Right lobe of liver (tissue), 6 donors: ENCODE measurements at regions not wholly inside any gene's neighbourhood (a gene's known extent, or its start where the extent isn't known, plus 50 kb on each side); places are given as distances from the start of the nearest gene placed in this dataset.

ENCODE experiments used
- ATAC-seq, 4 donors: fragments of 200-7000 bp; cut with Tn5 transposase; one replicate each; pipeline ENCODE4 v1.9.1; 2020; ENCODE audit warnings: mild to moderate bottlenecking in 4 of 4, moderate library complexity in 4 of 4
- DNase-seq, 3 donors: peaks; one replicate each; pipeline ENCODE4 v3.0.0-alpha.2; 2020
- H3K27ac ChIP-seq, 3 donors: fragments of 200-600 bp; one replicate each; pipeline ENCODE4 v1.8.0; 2022
- H3K27me3 ChIP-seq, 2 donors: fragments of 200-600 bp; one replicate each; pipeline ENCODE4 v1.8.0; 2022
- H3K36me3 ChIP-seq, 4 donors: fragments of 200-600 bp; sonication (generic) in 1 of 4; one replicate each; pipeline versions ENCODE4 v1.5.1 to v1.8.0; 2017 to 2022; ENCODE audit warnings: control low read depth in 1 of 4
- H3K4me1 ChIP-seq, 4 donors: fragments of 200-600 bp; sonication (generic) in 1 of 4; one replicate each; pipeline versions ENCODE4 v1.5.1 to v1.8.0; 2017 to 2022; ENCODE audit warnings: control low read depth in 1 of 4
- H3K4me3 ChIP-seq, 3 donors: fragments of 200-600 bp; one replicate each; pipeline ENCODE4 v1.8.0; 2022
- H3K9me3 ChIP-seq, 4 donors: fragments of 200-600 bp; sonication (generic) in 1 of 4; one replicate each; pipeline versions ENCODE4 v1.5.1 to v1.8.0; 2017 to 2022; ENCODE audit warnings: control low read depth in 1 of 4
- CTCF ChIP-seq, 4 donors: fragments of 200-600 bp in 3 of 4; fragments of 450-650 bp in 1 of 4; IDR thresholded peaks; one replicate each; pipeline versions ENCODE4 v1.5.1 to v1.8.0; 2016 to 2022; ENCODE audit warnings: antibody characterized with exemption in 4 of 4, mild to moderate bottlenecking in 2 of 4
- POLR2A ChIP-seq: fragments of 450-650 bp; IDR thresholded peaks from one replicate; pipeline ENCODE4 v1.6.1; 2017; ENCODE audit warnings: antibody characterized with exemption, mild to moderate bottlenecking
- WGBS: methylation state at CpG from one replicate; pipeline ENCODE4 v1.1.6; 2018; ENCODE audit warnings: low coverage, low lambda C conversion rate; ENCODE audit not compliant: insufficient coverage; ENCODE audit errors: missing lambda C conversion rate; 5-methylcytosine and 5-hydroxymethylcytosine counted together
- intact Hi-C, 2 donors: fragments of 100-400 bp; cut with DNase I; formaldehyde crosslinking; loops; one replicate each; pipeline versions ENCODE4 v1.11.2 to v1.14.1; 2022
- donor health status: DM: no; HTN: yes; CAD: no.
- donor health status: DM: no; HTN: no; CAD: no.
- donor health status: DM: no; HTN: no; CAD: no.
- donor health status: DM: no; HTN: yes; CAD: no.
- donor health status: DM: no; HTN: yes; CAD: no.

- H3K4me1 ChIP-seq: no peaks in the 10 kb centered on the region
- intact Hi-C loops: no loop called here
- WGBS: 14% methylated on average over 1 of the region's 1 CpG
- ATAC-seq (no peak), DNase-seq (no peak)
- TF ChIP-seq CTCF (IDR thresholded peaks at IDR 0.05): no peak
- no peak for TF ChIP-seq POLR2A
- H3K4me3 ChIP-seq: no peak overlapping the region
- no peaks in the 10 kb centered on the region for H3K27me3 ChIP-seq
- H3K36me3 ChIP-seq: no peaks in the 10 kb centered on the region
- no peaks in the 10 kb centered on the region for H3K9me3 ChIP-seq
- no peak overlapping the region for H3K27ac ChIP-seq
Measured at GRCh38 chr4:106718548-106718947, 317.6 kb downstream of the DKK2 start.

GRCh38 chr4:106717091-106717490 lies 319.0 kb downstream of the DKK2 start:
- Histone ChIP-seq H3K4me1 (no peaks in the 10 kb centered on the region), H3K27me3 (no peaks in the 10 kb centered on the region), H3K36me3 (no peaks in the 10 kb centered on the region), H3K4me3 (no peak overlapping the region), H3K27ac (no peak overlapping the region), H3K9me3 (no peaks in the 10 kb centered on the region)
- TF ChIP-seq CTCF (IDR thresholded peaks at IDR 0.05) (no peak), POLR2A (no peak)
- intact Hi-C loops: no loop called here
- DNase-seq (no peak), ATAC-seq (no peak)
- WGBS: 55% methylated on average over 4 of the region's 4 CpGs

- Histone ChIP-seq H3K4me1 (no peaks in the 10 kb centered on the region), H3K9me3 (no peaks in the 10 kb centered on the region), H3K36me3 (no peaks in the 10 kb centered on the region), H3K27me3 (no peaks in the 10 kb centered on the region), H3K4me3 (no peak overlapping the region), H3K27ac (no peak overlapping the region)
- intact Hi-C loops: no loop called here
- no peak for DNase-seq
- ATAC-seq: no peak
- TF ChIP-seq POLR2A (no peak), CTCF (IDR thresholded peaks at IDR 0.05) (no peak)
Measured at GRCh38 chr4:106715825-106716224, 320.3 kb downstream of the DKK2 start.

GRCh38 chr4:106708464-106708816 lies 327.7 kb downstream of the DKK2 start:
- peak in 1 of 4 donors; percentile 36 for ATAC-seq
- no peaks in the 10 kb centered on the region for H3K27me3 ChIP-seq
- TF ChIP-seq CTCF (IDR thresholded peaks at IDR 0.05) (no peak), POLR2A (no peak)

GRCh38 chr4:106707776-106708463 lies 328.2 kb downstream of the DKK2 start:
- no peaks in the 10 kb centered on the region for H3K9me3 ChIP-seq
- WGBS: 59% methylated on average over 1 of the region's 2 CpGs
- no peak overlapping the region for H3K27ac ChIP-seq
- TF ChIP-seq CTCF (IDR thresholded peaks at IDR 0.05) (no peak), POLR2A (no peak)
- ATAC-seq (peak in 1 of 4 donors; percentile 26), DNase-seq (no peak)
- intact Hi-C loops: no loop called here
- no peaks in the 10 kb centered on the region for H3K4me1 ChIP-seq
- H3K4me3 ChIP-seq: no peak overlapping the region
- H3K36me3 ChIP-seq: no peaks in the 10 kb centered on the region
- H3K27me3 ChIP-seq: no peaks in the 10 kb centered on the region

More at GRCh38 chr4:106708464-106708816, 327.7 kb downstream of the DKK2 start:
- Histone ChIP-seq H3K9me3 (no peaks in the 10 kb centered on the region), H3K36me3 (no peaks in the 10 kb centered on the region), H3K4me1 (no peaks in the 10 kb centered on the region), H3K27ac (no peak overlapping the region), H3K4me3 (no peak overlapping the region)
- no peak for DNase-seq
- 28% methylated on average over 4 of the region's 5 CpGs for WGBS
- intact Hi-C loops: no loop called here
